ENCODE measurements at regions not wholly inside any gene's neighbourhood (a gene's known extent, or its start where the extent isn't known, plus 50 kb on each side); places are given as distances from the start of the nearest gene placed in this dataset.
A peak's percentile ranks its signal among the peaks of the same experiment; 100 is the strongest.

DNA sequence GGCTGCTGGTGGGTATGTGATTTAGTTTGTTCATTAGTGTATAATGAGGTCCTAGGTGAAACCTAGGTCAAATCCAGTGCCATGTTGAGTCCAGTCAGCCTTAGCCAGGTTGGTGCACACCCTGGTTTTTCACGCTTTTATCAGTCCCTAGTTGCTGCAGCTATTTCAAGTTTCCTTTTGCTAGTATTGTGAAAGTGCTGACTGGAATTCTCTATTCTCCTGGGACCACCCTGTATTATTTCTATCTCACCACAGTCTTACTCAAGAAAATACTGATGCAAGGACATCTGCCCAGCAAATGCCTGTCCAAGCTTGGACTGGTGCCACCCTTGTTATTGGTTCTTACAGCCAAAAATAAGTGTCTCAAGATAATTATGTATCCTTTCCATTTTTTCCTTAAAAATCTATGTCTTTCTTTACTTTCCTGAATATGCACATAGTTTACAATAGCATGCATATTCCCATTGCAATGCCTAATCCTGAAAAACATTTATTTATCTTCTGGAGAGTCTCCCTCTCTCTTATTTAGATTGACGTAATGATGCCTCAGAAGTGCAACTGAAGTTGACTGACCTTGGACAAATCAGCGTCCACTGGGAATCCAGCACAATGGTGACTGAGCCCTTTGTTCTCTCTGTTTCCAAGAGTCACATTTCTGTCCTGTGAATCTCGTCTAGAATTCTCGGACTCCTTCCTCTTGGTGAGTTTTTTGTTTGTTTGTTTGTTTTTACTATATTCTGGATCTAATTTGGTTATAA, 1075.0 kb downstream of the CDH9 start:
- WGBS: 81% methylated on average over 5 of the region's 5 CpGs
- DNase-seq (ENCODE audit: low spot score in 2 of 2): peak in 1 of 2 donors; percentile 67
- no peaks in the 10 kb centered on the region for H3K9me3 ChIP-seq
- no peak overlapping the region for H3K4me3 ChIP-seq
- H3K4me1 ChIP-seq: no peaks in the 10 kb centered on the region
- TF ChIP-seq CTCF (IDR thresholded peaks at IDR 0.05) (no peak), POLR2AphosphoS5 (IDR thresholded peaks at IDR 0.05) (no peak), POLR2A (IDR thresholded peaks at IDR 0.05) (no peak), EP300 (IDR thresholded peaks at IDR 0.05) (no peak)
- no peaks in the 10 kb centered on the region for H3K36me3 ChIP-seq
- no peaks in the 10 kb centered on the region for H3K27me3 ChIP-seq
- no peak overlapping the region for H3K27ac ChIP-seq

- H3K27me3 ChIP-seq: no peaks in the 10 kb centered on the region
- DNase-seq (ENCODE audit: low spot score in 2 of 2): no peak
- H3K36me3 ChIP-seq: no peaks in the 10 kb centered on the region
- H3K4me3 ChIP-seq: no peak overlapping the region
- no peak overlapping the region for H3K27ac ChIP-seq
- no peaks in the 10 kb centered on the region for H3K4me1 ChIP-seq
- no peak for TF ChIP-seq EP300 (IDR thresholded peaks at IDR 0.05)
- TF ChIP-seq CTCF (IDR thresholded peaks at IDR 0.05): no peak
- TF ChIP-seq POLR2AphosphoS5 (IDR thresholded peaks at IDR 0.05): no peak
- no peak for TF ChIP-seq POLR2A (IDR thresholded peaks at IDR 0.05)
- H3K9me3 ChIP-seq: no peaks in the 10 kb centered on the region
- 77% methylated on average over 2 of the region's 2 CpGs for WGBS
Observed at GRCh38 chr5:25955337-25955736, 1083.0 kb downstream of the CDH9 start.

DNA sequence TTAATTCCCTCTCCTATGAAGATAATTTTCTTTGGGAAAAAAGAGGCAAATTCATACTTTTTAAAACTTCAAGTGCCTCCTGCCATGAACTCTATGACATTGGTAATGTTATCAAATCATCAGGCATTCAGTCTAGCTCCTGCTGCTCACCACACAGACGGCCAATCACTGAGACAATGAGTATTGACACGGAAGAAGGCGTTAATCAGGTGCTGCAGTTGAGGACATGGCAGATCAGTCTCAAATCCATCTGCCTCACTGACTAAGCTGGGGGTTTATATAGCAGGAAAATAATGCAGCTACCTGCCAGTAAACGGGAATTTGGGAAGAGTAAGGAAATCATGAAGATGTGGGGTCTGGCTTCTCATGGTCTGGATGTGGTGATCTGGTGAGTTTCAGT, 1087.7 kb downstream of the CDH9 start:
- H3K27me3 ChIP-seq: no peaks in the 10 kb centered on the region
- no peaks in the 10 kb centered on the region for H3K36me3 ChIP-seq
- no peaks in the 10 kb centered on the region for H3K4me1 ChIP-seq
- no peaks in the 10 kb centered on the region for H3K9me3 ChIP-seq
- TF ChIP-seq POLR2A (IDR thresholded peaks at IDR 0.05) (no peak), EP300 (IDR thresholded peaks at IDR 0.05) (no peak), POLR2AphosphoS5 (IDR thresholded peaks at IDR 0.05) (no peak)
- no peak for DNase-seq (ENCODE audit: low spot score in 2 of 2)
- no peak overlapping the region for H3K27ac ChIP-seq
- H3K4me3 ChIP-seq: no peak overlapping the region
- 62% methylated on average over 4 of the region's 4 CpGs for WGBS

GRCh38 chr5:25948278-25948677, 1090.1 kb downstream of the CDH9 start:
- Histone ChIP-seq H3K36me3 (no peaks in the 10 kb centered on the region), H3K4me1 (no peaks in the 10 kb centered on the region), H3K27ac (no peak overlapping the region), H3K4me3 (no peak overlapping the region), H3K9me3 (no peaks in the 10 kb centered on the region), H3K27me3 (no peaks in the 10 kb centered on the region)
- no peak for DNase-seq (ENCODE audit: low spot score in 2 of 2)
- 93% methylated on average over 4 of the region's 4 CpGs for WGBS
- TF ChIP-seq POLR2AphosphoS5 (IDR thresholded peaks at IDR 0.05) (no peak), POLR2A (IDR thresholded peaks at IDR 0.05) (no peak), CTCF (IDR thresholded peaks at IDR 0.05) (no peak), EP300 (IDR thresholded peaks at IDR 0.05) (no peak)

DNA sequence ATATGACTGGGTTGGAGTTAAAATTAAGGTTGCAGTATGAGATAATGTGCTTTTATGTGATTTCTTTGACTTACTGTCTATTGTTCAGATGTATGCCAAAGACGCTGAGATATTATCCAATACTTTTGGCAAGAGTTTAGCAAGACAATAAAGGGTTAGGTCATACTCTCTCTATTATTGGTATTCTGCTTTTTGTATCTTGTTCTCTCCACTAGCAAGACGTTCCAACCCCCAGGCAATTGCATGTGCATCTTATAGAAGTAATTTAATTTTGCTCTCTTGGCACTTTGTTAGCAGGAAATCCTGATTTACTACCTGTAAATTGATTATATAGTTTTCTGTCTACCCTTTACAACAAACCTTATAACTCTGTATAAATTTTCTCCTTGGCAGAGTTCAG, 1093.6 kb downstream of the CDH9 start:
- Histone ChIP-seq H3K4me1 (no peaks in the 10 kb centered on the region), H3K27ac (no peak overlapping the region), H3K36me3 (no peaks in the 10 kb centered on the region), H3K9me3 (no peaks in the 10 kb centered on the region), H3K27me3 (no peaks in the 10 kb centered on the region), H3K4me3 (no peak overlapping the region)
- no peak for DNase-seq (ENCODE audit: low spot score in 2 of 2)
- 34% methylated on average over 2 of the region's 2 CpGs for WGBS
- no peak for TF ChIP-seq POLR2AphosphoS5 (IDR thresholded peaks at IDR 0.05)
- TF ChIP-seq POLR2A (IDR thresholded peaks at IDR 0.05): no peak
- TF ChIP-seq CTCF (IDR thresholded peaks at IDR 0.05): no peak
- TF ChIP-seq EP300 (IDR thresholded peaks at IDR 0.05): no peak

Data from suprapubic skin (tissue), 4 donors.